ENCODE measurements at regions not wholly inside any gene's neighbourhood (a gene's known extent, or its start where the extent isn't known, plus 50 kb on each side); places are given as distances from the start of the nearest gene placed in this dataset.
"Not testable (repeated sequence)": the region's sequence is repeated elsewhere in the genome, so short reads cannot be mapped to it uniquely, and the experiment has no call there.

GRCh38 chr13:100764937-100765336, 90.3 kb upstream of the TMTC4 start:
- CTCF ChIA-PET, result no interaction called here
- no peak for DNase-seq (ENCODE audit: extremely low spot score)
- POLR2A ChIA-PET, result no interaction called here
- no peak for TF ChIP-seq CTCF (IDR thresholded peaks at IDR 0.05; ENCODE audit: control extremely low read depth, extremely low read depth, low read depth, missing control alignments)

- CTCF ChIA-PET; POLR2A ChIA-PET; DNase-seq (ENCODE audit: extremely low spot score): not testable (repeated sequence)
Measured at GRCh38 chr13:100762126-100762525, 87.5 kb upstream of the TMTC4 start.

DNA sequence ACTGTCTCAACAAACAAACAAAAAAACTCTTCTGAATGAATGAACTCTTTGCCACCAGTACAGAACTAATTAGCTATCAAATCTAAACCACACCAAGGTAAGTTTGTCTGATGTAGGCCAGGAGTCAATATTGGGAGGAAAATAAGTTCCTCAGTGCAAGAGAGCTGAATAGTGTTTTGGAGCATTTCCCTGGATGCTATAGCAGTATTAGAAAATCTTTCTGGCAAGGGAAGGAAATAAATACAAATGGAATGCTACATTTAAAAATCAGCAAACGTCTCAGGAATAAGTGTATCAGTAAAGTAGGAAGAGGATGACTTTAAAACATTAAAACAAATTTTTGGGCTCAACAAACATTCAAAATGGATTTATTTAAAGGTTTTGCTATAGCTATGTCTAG, 81.3 kb upstream of the TMTC4 start:
- ChIA-PET CTCF (interaction anchor here (1.4 kb wide), 2 partner anchors 9 to 12 kb away, joined by 3 to 5 read pairs; no protein-coding TSS in a partner anchor), POLR2A (no interaction called here)
- no peak for DNase-seq (ENCODE audit: extremely low spot score)
- no peak for TF ChIP-seq CTCF (IDR thresholded peaks at IDR 0.05; ENCODE audit: control extremely low read depth, extremely low read depth, low read depth, missing control alignments)

DNA sequence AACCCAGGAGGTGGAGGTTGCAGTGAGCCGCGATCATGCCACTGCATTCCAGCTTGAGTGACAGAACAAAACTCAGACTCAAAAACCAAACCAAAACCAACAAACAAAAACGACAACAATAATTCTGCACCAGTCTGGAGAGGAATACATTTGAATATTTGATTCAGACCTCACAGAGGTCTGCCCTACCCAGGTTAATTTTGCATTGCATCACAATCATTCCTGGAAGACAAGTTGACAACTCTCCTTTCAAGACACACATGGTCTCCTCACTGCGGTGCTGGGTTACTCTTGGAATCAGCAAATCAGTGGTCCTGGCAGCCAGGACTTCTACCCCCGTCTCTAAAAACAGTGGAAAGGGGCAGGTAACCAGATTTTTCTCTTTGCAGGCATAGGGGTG, 79.9 kb upstream of the TMTC4 start:
- CTCF ChIA-PET, result interaction anchor here (1.0 kb wide), 1 partner anchor 32 kb away, joined by 3 read pairs; no protein-coding TSS in a partner anchor
- POLR2A ChIA-PET, result no interaction called here
- no peak for DNase-seq (ENCODE audit: extremely low spot score)
- TF ChIP-seq CTCF (IDR thresholded peaks at IDR 0.05; ENCODE audit: control extremely low read depth, extremely low read depth, low read depth, missing control alignments), result no peak

GRCh38 chr13:100753376-100753775, 78.8 kb upstream of the TMTC4 start:
- CTCF ChIA-PET, result interaction anchor here (1.0 kb wide), 1 partner anchor 31 kb away, joined by 3 read pairs; no protein-coding TSS in a partner anchor
- no peak for TF ChIP-seq CTCF (IDR thresholded peaks at IDR 0.05; ENCODE audit: control extremely low read depth, extremely low read depth, low read depth, missing control alignments)
- POLR2A ChIA-PET, result no interaction called here
- DNase-seq (ENCODE audit: extremely low spot score), result no peak

DNA sequence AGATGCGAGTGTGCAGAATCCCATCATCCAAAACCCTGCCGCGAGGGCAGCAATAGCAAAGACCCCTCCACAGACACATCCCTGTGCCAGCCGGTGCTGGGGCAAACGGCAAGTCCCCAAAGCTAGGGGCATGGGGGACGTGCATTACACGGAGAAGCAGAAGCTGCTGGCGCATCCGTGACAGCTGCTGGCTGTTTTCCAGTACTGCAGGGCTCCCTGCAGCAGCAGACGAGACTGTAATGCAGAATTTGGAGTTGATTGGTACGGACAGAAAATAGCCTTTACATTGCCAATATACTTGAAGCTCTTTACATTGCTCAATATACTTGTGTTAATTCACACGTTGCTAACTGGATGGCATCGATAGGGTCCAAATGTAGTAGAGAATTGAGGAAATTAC, 77.2 kb upstream of the TMTC4 start:
- POLR2A ChIA-PET, result no interaction called here
- CTCF ChIA-PET, result interaction anchor here (1.2 kb wide), 1 partner anchor 18 kb away, joined by 3 read pairs; no protein-coding TSS in a partner anchor
- no peak for TF ChIP-seq CTCF (IDR thresholded peaks at IDR 0.05; ENCODE audit: control extremely low read depth, extremely low read depth, low read depth, missing control alignments)
- DNase-seq (ENCODE audit: extremely low spot score), result no peak

DNA sequence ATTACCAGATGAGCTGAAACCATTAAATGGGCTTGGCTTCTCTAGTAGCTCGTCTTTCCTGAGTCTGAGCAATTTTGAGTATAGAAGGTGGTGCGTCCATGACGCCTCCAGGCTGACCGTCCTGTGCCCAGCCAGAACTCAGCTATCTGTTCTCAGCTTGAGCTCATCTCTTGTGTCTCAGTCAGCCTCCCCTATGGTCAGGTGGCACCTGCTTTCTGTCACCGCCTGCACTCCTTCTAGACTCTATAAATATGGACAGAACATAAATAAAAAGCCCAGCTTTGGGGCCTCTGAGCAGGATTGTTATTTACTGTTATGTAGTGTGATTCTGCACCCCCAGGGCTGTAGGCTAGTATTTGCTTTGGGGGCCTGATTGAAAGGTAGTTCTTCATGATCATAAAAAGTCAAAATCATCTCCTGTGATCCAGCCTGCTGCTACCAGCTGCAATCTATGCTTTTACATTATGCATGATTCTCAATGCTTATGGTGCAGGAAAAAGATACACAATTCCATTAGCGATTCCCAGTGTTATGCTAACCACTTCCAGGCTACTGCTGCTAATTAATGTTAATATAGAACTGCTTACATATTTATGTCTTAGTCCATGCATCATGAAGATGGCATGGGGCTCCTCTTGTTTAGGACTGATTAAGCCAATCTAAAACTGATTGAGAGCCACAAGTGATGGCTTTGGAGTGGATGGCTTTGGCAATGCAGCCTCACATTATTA, 72.5 kb upstream of the TMTC4 start:
- CTCF ChIA-PET, result interaction anchor here (1.0 kb wide), 1 partner anchor 9 kb away, joined by 3 read pairs; no protein-coding TSS in a partner anchor
- TF ChIP-seq CTCF (IDR thresholded peaks at IDR 0.05; ENCODE audit: control extremely low read depth, extremely low read depth, low read depth, missing control alignments), result no peak
- POLR2A ChIA-PET, result no interaction called here
- no peak for DNase-seq (ENCODE audit: extremely low spot score)

Data from GM10248 (cell line).